SJCRH30 (cell line): ENCODE measurements at regions not wholly inside any gene's neighbourhood (a gene's known extent, or its start where the extent isn't known, plus 50 kb on each side); places are given as distances from the start of the nearest gene placed in this dataset.

Experiments used
- DNase-seq, 2 experiments: peaks; one replicate each; pipeline ENCODE4 v3.0.0-alpha.2; 2015 to 2020
- H3K27ac ChIP-seq: fragments of 250-450 bp; sonication (Bioruptor Pico); 2 replicates; pipeline ENCODE4 v1.5.1; 2020; ENCODE audit warnings: mild to moderate bottlenecking, moderate library complexity
- H3K27me3 ChIP-seq: fragments of 250-450 bp; sonication (Bioruptor Pico); 2 replicates; pipeline ENCODE4 v1.5.1; 2020; ENCODE audit warnings: mild to moderate bottlenecking, moderate library complexity
- H3K36me3 ChIP-seq: fragments of 250-450 bp; sonication (Bioruptor Pico); 2 replicates; pipeline ENCODE4 v1.5.1; 2020; ENCODE audit warnings: mild to moderate bottlenecking, moderate library complexity
- H3K4me1 ChIP-seq: fragments of 250-450 bp; sonication (Bioruptor Pico); 2 replicates; pipeline ENCODE4 v1.5.1; 2020; ENCODE audit warnings: mild to moderate bottlenecking, moderate library complexity
- H3K4me3 ChIP-seq: fragments of 250-450 bp; sonication (Bioruptor Pico); 2 replicates; pipeline ENCODE4 v1.5.1; 2020; ENCODE audit warnings: mild to moderate bottlenecking, moderate library complexity
- H3K9me3 ChIP-seq: fragments of 250-450 bp; sonication (Bioruptor Pico); replicated peaks from 2 replicates; pipeline ENCODE4 v1.5.1; 2020; ENCODE audit warnings: mild to moderate bottlenecking, moderate library complexity

DNA sequence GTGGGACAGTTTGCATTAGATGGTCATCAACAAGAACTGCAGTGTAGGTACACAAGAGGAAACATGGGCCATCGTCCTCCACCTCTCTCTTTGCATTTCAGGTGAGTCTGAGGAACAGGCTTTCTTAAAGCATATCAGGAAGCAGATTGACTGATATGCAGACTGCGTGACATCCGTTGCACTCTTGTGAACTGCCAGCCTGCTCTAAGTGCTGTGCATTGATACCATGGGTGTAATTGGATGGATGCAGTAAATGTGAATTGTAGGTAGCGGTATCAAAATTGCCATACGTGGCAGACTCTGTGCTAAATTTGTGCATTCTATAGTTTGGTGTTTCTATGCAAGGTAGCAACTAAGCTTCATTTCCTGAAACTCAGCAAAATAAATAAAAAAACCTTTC is 1008.3 kb downstream of the EFNB2 start:
- H3K4me3 ChIP-seq: no peak overlapping the region
- H3K27me3 ChIP-seq: no peaks in the 10 kb centered on the region
- no peaks in the 10 kb centered on the region for H3K9me3 ChIP-seq
- no peaks in the 10 kb centered on the region for H3K36me3 ChIP-seq
- no peak for DNase-seq
- no peak overlapping the region for H3K27ac ChIP-seq
- H3K4me1 ChIP-seq: no peaks in the 10 kb centered on the region

DNA sequence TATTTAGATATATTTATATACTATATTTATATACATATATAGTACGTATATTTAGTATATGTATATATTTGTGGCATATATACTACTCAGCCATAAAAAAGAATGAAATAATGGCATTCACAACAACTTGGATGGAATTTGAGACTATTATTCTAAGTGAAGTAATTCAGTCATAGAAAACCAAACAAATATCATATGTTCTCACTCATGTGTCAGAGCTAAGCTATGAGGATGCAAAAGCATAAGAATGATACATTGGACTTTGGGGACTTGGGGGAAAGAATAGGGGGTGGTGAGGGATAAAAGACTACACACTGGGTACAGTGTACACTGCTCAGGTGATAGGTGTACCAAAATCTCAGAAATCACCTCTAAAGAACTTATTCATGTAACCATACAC is 1015.7 kb downstream of the EFNB2 start:
- Histone ChIP-seq H3K4me1 (no peaks in the 10 kb centered on the region), H3K27me3 (no peaks in the 10 kb centered on the region), H3K27ac (no peak overlapping the region), H3K4me3 (no peak overlapping the region), H3K9me3 (no peaks in the 10 kb centered on the region), H3K36me3 (no peaks in the 10 kb centered on the region)
- no peak for DNase-seq

DNA sequence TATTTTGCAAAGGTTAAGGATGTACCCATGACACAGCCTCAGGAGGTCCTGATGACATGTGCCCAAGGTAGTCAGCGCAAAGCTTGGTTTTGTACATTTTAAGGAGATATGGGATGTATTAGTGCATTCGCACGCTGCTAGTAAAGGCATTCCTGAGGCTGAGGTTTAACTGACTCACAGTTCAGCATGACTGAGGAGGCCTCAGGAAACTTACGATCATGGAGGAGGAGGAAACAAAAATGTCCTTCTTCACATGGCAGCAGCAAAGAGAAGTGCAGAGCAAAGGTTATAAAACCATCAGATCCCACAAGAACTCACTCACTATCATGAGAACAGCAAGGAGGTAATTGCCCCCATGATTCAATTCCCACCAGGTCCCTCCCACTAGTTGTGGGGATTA is 1017.4 kb downstream of the EFNB2 start:
- H3K27me3 ChIP-seq: no peaks in the 10 kb centered on the region
- H3K4me3 ChIP-seq: no peak overlapping the region
- no peaks in the 10 kb centered on the region for H3K36me3 ChIP-seq
- peak in 1 of 2 experiments; percentile 2 for DNase-seq
- no peaks in the 10 kb centered on the region for H3K4me1 ChIP-seq
- no peaks in the 10 kb centered on the region for H3K9me3 ChIP-seq
- no peak overlapping the region for H3K27ac ChIP-seq

DNA sequence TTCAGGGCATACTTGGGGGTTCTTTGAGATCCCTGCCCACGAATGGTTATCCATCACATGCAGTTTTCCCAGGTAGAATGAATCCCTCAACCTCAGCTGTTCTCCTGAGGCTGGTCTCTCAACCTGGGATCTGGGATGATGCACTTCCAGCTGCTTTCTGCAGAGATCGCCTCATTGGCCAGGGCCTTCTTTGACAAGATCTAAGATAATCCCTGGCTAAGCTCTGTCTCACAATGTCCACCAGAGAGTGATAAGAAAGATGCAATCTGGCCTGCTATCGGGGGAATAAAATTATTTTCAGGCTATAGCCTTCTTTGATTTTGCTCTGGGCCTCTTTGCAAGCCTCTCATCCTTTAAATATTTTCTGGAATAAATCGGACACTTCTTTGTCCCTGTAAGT is 1021.1 kb downstream of the EFNB2 start:
- DNase-seq: no peak
- no peaks in the 10 kb centered on the region for H3K36me3 ChIP-seq
- no peak overlapping the region for H3K4me3 ChIP-seq
- H3K9me3 ChIP-seq: no peaks in the 10 kb centered on the region
- no peak overlapping the region for H3K27ac ChIP-seq
- no peaks in the 10 kb centered on the region for H3K4me1 ChIP-seq
- no peaks in the 10 kb centered on the region for H3K27me3 ChIP-seq

DNA sequence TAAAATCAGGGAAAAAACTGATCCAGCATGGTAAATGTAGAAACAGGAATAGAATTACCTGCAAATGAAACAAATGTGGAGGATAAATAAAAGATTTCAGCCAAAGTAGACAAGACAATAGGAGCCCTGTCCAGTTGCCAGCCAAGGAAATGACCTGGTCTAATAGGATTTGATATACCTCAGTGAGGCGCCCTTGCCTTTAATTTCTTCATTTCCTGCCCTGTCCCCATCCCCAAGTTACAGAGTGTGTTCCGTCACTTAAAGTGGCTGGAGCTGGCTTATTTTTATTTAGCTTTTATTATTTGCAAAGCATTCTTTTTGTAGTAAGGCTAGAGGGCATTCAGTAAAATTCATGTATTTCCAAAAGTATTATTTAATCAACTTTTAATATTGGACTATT is 1022.0 kb downstream of the EFNB2 start:
- H3K9me3 ChIP-seq: no peaks in the 10 kb centered on the region
- H3K27me3 ChIP-seq: no peaks in the 10 kb centered on the region
- no peaks in the 10 kb centered on the region for H3K4me1 ChIP-seq
- no peak overlapping the region for H3K4me3 ChIP-seq
- peak in 1 of 2 experiments; percentile 17 for DNase-seq
- no peak overlapping the region for H3K27ac ChIP-seq
- H3K36me3 ChIP-seq: no peaks in the 10 kb centered on the region

DNA sequence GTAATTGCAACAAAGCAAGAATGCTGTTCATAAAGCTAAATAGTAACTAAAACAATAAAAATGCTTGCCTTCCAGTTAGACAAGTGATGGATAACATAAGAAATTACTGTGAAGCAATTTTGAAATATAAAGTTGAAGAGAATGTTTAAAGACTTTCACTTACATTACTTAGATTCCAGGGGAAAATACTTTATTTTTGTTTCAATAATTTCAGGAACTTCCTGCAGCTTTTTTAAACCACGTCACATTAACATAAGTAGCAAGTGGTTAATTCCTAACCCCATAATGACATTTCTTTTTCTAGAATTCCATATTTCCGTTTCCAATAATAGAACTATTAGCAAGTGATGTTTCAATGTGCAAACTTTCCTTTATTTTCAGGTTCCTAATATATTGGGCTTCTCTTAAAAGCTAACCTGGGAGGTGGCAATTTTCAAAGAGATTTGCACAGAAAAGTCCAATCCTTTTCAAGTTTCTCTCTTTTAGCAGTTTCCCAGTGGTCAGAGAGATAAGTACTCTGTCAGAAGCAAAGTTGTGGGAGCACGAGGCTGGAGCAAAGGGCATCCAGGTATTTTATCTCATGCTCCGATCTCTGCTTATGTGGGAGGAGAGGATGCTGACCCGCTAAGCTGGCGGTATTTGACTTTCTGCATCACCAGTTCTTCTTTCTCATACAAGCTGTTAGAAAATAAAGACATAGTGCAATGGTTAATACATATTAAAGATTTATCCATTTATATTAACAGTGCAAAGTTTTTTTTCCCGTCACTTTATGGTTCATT is 1025.3 kb downstream of the EFNB2 start:
- no peaks in the 10 kb centered on the region for H3K9me3 ChIP-seq

DNA sequence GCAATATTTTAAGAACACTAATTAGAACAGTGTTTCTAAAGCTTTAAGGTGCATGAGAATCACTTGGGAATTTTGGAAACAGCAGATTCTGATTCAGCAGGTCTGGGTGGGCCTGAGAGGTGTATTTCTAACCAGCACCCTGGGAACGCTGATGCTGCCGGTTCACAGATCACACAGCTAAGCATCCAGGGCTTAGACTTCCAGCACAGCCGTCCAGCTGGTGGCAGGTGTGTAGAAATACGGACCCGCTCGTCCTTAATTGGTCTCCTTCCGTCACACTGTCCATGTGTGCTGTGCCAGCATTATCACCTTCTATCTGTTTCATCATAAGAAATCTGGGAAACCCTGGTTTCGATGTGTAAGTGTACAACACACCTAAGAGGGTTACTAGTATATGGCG is 1029.0 kb downstream of the EFNB2 start:
- H3K4me3 ChIP-seq: no peak overlapping the region
- DNase-seq: no peak
- H3K36me3 ChIP-seq: no peaks in the 10 kb centered on the region
- no peaks in the 10 kb centered on the region for H3K4me1 ChIP-seq
- H3K9me3 ChIP-seq: no peaks in the 10 kb centered on the region
- no peaks in the 10 kb centered on the region for H3K27me3 ChIP-seq
- H3K27ac ChIP-seq: no peak overlapping the region

More for the DNA sequence above, 1025.3 kb downstream of the EFNB2 start:
- no peak for DNase-seq
- no peaks in the 10 kb centered on the region for H3K4me1 ChIP-seq
- no peaks in the 10 kb centered on the region for H3K27me3 ChIP-seq
- H3K27ac ChIP-seq: no peak overlapping the region
- no peaks in the 10 kb centered on the region for H3K36me3 ChIP-seq
- H3K4me3 ChIP-seq: no peak overlapping the region

DNA sequence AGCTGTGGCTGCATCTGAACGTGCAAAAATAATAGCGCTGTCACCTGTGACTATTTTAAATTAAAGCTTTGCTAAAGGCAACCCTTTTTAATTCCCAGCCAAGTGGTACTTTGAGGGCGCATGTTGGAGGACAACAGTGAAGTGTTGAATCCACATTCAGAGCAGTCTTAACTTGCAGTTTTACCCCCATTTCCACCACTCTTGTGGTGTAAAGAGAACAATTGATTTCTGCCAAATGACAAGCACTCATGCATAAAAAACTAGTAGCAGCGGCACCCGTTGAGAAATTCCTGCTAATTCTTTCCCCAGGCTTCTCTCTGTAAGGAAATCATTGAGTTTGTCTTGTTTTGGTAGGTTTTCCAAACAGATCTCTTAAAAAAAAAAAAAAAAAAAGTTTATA is 1033.3 kb downstream of the EFNB2 start:
- H3K27me3 ChIP-seq: no peaks in the 10 kb centered on the region
- H3K36me3 ChIP-seq: no peaks in the 10 kb centered on the region
- DNase-seq: no peak
- no peaks in the 10 kb centered on the region for H3K4me1 ChIP-seq
- no peak overlapping the region for H3K27ac ChIP-seq
- no peaks in the 10 kb centered on the region for H3K9me3 ChIP-seq
- no peak overlapping the region for H3K4me3 ChIP-seq

DNA sequence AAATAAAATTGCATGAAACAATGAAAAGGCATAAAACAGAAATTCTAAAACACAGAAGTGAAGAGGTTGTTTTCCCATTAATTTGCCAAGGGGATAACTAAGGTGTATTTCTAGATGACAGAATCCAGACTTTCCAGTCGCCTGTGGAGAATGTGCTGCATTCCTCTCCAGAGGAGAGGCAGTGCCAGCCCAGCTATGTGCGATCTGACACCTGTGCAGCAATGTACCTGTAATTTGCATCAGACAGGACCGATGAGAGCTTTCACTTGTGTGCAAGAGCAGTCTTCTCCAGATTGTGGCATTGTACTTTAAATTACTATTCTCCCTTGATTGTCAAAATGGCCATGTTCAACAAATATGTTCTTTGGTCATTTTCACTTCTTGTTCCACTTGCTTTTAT is 1037.9 kb downstream of the EFNB2 start:
- H3K9me3 ChIP-seq: no peaks in the 10 kb centered on the region
- no peaks in the 10 kb centered on the region for H3K36me3 ChIP-seq
- no peaks in the 10 kb centered on the region for H3K4me1 ChIP-seq
- H3K27me3 ChIP-seq: no peaks in the 10 kb centered on the region
- no peak for DNase-seq
- H3K4me3 ChIP-seq: no peak overlapping the region
- H3K27ac ChIP-seq: no peak overlapping the region

DNA sequence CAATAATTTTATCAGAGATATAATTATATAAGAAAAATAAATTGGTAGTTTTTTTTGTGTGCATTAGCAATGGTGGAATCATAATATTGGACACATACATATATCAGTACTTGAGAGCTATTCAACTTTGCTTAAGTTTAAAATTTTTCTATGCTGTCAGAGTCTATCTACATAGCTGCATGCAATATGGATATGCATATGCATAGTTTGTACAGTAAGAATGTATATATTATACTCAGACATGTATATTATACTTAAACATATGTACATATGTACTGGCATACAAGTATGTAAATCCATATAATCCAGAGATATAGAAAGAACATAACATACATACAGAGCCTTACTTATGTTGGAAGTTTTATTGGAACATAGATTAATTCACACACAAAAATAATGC is 1043.2 kb downstream of the EFNB2 start:
- Histone ChIP-seq H3K27me3 (no peaks in the 10 kb centered on the region), H3K4me3 (no peak overlapping the region), H3K4me1 (no peaks in the 10 kb centered on the region), H3K27ac (no peak overlapping the region), H3K9me3 (no peaks in the 10 kb centered on the region), H3K36me3 (no peaks in the 10 kb centered on the region)
- DNase-seq: no peak

DNA sequence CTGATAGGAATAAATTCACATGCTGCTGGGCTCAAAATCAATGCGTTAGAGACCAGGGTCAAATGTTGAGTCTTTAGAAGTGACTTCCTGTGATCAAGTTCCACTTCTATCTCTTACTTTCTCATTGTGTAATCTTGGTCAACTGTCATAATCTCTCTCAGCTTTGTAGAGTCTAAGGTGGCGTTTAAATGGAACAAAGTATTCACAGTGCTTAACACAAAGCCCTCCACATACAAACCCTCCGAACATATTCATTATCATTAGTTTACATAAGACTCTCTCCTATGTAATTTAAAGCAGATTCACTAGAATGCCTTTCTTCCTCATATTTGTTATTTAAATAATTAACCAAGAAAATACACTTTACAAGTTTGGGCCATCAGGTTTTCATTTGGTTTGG is 1044.1 kb downstream of the EFNB2 start:
- Histone ChIP-seq H3K27ac (no peak overlapping the region), H3K9me3 (no peaks in the 10 kb centered on the region), H3K4me3 (no peak overlapping the region), H3K4me1 (no peaks in the 10 kb centered on the region), H3K27me3 (no peaks in the 10 kb centered on the region), H3K36me3 (no peaks in the 10 kb centered on the region)
- DNase-seq: no peak

DNA sequence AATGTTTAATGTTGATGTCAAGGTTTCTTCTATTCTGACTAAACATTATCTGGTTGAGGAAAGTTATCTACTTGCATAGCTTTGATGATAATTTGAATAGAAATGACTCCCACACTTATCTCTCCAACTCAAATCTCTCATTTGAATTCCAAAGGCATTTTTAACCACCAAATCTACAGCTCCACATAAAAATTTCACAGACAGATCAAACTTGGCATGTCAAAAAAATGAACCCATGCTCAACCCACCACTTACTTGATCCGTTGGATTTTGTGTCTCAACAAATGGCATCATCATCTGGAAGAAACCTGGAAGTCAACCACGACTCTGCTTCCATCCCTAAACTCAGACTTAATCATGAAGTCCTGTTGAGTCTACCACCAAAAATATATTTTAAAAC is 1050.4 kb downstream of the EFNB2 start:
- DNase-seq: no peak
- H3K4me3 ChIP-seq: no peak overlapping the region

DNA sequence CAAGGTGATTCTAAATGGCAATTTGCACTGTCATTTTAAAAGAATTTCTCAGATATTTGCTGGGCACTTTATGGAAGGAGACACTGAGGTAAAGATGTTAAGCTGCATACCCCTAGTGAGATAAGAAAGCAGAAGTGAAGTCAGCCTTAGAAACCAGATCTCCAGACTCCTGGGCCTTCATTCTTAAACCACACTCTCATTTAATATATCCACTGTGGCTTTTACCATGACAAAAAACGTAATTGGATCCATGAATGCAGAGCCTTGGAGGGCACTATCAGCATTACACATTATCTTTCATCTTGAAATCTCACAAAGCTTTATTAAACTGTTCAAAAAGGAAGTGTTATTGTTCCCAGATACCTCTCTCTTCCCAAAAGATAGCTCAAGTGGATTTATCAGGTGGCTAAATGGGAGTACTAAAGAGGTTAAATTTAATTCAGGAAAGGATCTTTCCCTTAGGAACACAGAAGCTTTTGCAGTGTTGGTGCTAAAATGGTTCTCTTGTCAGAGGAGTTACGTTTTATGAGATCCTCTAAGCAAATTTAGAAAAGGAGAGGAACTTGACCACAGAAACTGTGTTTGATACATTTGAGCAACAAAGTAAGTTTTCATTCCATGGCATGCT is 1060.4 kb downstream of the EFNB2 start:
- no peak overlapping the region for H3K27ac ChIP-seq
- H3K9me3 ChIP-seq: no peaks in the 10 kb centered on the region
- H3K4me3 ChIP-seq: no peak overlapping the region
- H3K4me1 ChIP-seq: no peaks in the 10 kb centered on the region; the same call in 1 of the 2 replicates
- H3K36me3 ChIP-seq: no peaks in the 10 kb centered on the region
- H3K27me3 ChIP-seq: no peaks in the 10 kb centered on the region
- DNase-seq: peak in 1 of 2 experiments; percentile 41

More for the DNA sequence above, 1050.4 kb downstream of the EFNB2 start:
- H3K9me3 ChIP-seq: no peaks in the 10 kb centered on the region
- H3K27ac ChIP-seq: no peak overlapping the region
- no peaks in the 10 kb centered on the region for H3K27me3 ChIP-seq
- no peaks in the 10 kb centered on the region for H3K36me3 ChIP-seq
- no peaks in the 10 kb centered on the region for H3K4me1 ChIP-seq

DNA sequence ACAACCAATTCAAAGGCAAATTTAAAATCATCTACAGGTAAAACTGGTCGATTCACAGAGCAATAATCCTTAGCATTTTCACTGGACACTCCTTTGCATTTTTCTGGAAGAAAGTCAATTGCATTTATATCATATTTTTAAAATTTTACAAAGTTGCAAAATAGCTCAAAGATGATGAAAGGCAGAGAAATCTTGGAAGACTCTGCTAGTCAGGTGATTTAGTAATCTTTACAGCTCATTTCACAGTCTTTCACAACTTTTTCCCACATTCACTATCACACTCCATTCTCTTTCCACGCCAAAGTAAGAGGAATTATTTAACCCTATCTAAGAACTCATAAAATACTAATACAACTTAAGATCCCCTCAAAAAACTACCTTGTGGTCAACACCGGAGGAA is 1063.8 kb downstream of the EFNB2 start:
- H3K27ac ChIP-seq: no peak overlapping the region
- H3K9me3 ChIP-seq: no peaks in the 10 kb centered on the region
- H3K4me3 ChIP-seq: no peak overlapping the region
- H3K36me3 ChIP-seq: no peaks in the 10 kb centered on the region
- H3K4me1 ChIP-seq: no peaks in the 10 kb centered on the region; the same call in 1 of the 2 replicates
- DNase-seq: no peak
- no peaks in the 10 kb centered on the region for H3K27me3 ChIP-seq

DNA sequence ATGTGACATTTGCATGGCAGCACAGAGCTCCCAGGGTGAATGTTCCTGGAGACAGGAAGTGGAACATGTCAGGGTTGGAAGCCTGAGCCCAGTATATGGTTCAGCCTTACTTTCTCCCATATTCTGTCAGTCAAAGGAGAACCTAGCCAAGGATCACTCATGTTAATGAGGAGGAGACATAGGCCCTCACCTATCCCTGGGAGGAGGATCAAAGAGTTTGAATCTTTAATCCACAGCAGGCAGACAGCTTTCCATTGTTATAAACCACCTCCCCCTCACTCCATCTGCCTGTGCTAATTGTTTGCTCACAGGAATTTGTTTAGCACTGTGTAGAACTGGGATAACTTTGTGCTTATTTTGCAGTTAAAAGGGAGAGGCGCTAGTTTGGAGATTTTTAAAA is 1069.1 kb downstream of the EFNB2 start:
- Histone ChIP-seq H3K27ac (no peak overlapping the region), H3K36me3 (no peaks in the 10 kb centered on the region), H3K9me3 (no peaks in the 10 kb centered on the region), H3K27me3 (no peaks in the 10 kb centered on the region), H3K4me1 (no peaks in the 10 kb centered on the region), H3K4me3 (no peak overlapping the region)
- DNase-seq: no peak

DNA sequence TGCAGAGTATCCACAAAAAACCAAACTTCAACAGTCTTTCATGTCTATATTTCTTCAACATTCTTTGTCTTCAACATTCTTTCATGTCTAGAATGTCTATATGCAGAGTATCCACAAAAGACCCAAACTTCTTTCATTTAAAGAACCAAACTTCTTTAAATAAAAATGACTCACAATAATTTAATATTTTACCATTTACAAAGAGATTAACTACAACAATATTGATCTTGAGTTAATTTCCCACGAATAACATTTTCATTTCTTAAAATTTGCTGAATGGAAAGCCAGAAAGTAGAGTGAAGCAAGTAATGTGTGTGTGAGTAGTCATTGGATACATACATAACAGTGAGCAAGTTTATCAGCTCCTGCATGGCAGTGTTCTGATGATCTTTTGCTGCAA is 1069.7 kb downstream of the EFNB2 start, which contains the start of gene DAOA:
Gene DAOA, plus strand, starts transcription at position 301 of the 400 bp plus-strand sequence.
- Histone ChIP-seq H3K4me1 (no peaks in the 10 kb centered on the region), H3K4me3 (no peak within 1 kb of the TSS), H3K27me3 (no peaks in the 10 kb centered on the region), H3K36me3 (no peaks in the 10 kb centered on the region), H3K27ac (no peak within 1 kb of the TSS), H3K9me3 (no peaks in the 10 kb centered on the region)
- DNase-seq: no peak
